Spleen (tissue), 7 donors: ENCODE measurements at regions not wholly inside any gene's neighbourhood (a gene's known extent, or its start where the extent isn't known, plus 50 kb on each side); places are given as distances from the start of the nearest gene placed in this dataset.

ENCODE experiments used
- POLR2A ChIP-seq, 3 donors: fragments of 450-650 bp; IDR thresholded peaks; one replicate each; pipeline ENCODE4 v1.5.1; 2017; ENCODE audit warnings: antibody characterized with exemption in 3 of 3, mild to moderate bottlenecking in 1 of 3
- POLR2AphosphoS5 ChIP-seq, 3 donors: sonication (generic); formaldehyde crosslinking; IDR thresholded peaks; one replicate each; pipeline ENCODE4 v1.5.1; 2017; ENCODE audit warnings: antibody characterized with exemption in 3 of 3
- TF ChIP-seq, protein P1 (sequence below), 11 experiments: fragments of 200-600 bp in 7 of 11; fragments of 450-650 bp in 4 of 11; sonication (generic) in 4 of 11; IDR thresholded peaks in 8 of 11; conservative IDR thresholded peaks in 3 of 11; 1 replicate in 7 of 11; 2 replicates in 4 of 11; pipeline versions ENCODE4 v1.4.0 to v1.8.0; 2016 to 2021; ENCODE audit warnings: antibody characterized with exemption in 11 of 11, inconsistent platforms in 4 of 11, mild to moderate bottlenecking in 1 of 11
- donor health status: DM: no; HTN: no; CAD: no; lungs with moderate emphysema.
- donor health status: DM: no; HTN: no; CAD: no.
- donor health status: DM: no; HTN: no; CAD: no.

DNA sequence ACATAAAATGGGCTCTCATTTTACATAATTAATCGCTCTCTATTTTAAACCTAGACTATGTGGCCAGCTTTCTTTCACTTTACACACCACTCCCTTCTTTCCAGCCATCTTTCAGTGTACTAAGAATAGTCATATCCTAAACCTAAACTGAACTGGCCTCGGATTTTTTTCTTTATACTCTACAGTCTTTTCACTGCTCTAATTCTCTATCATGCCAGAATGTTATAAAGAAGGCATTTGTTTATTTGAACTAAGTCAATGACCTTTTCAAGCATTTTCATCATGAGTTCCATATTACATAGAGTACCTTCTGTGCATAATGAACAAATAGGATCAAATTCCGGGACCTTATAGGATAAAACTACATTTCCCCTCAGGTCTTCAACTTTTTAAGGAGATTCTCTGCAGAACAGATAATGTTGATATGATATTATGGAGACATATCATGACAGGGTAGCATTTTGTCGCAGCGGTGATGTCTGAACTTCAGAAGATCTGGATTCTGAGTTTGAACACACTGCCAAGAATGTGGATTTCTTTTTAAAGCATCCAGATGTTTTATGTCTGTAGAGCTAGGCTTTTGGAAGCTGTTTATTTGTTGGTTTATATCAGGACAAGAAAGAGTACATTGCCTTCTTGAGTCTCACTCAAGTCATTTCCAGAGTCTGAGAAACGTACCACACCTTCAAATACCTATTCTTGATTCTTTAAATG, 1047.3 kb downstream of the MCTP2 start:
- no peak for TF ChIP-seq POLR2AphosphoS5 (IDR thresholded peaks at IDR 0.05)
- TF ChIP-seq, protein P1, sequence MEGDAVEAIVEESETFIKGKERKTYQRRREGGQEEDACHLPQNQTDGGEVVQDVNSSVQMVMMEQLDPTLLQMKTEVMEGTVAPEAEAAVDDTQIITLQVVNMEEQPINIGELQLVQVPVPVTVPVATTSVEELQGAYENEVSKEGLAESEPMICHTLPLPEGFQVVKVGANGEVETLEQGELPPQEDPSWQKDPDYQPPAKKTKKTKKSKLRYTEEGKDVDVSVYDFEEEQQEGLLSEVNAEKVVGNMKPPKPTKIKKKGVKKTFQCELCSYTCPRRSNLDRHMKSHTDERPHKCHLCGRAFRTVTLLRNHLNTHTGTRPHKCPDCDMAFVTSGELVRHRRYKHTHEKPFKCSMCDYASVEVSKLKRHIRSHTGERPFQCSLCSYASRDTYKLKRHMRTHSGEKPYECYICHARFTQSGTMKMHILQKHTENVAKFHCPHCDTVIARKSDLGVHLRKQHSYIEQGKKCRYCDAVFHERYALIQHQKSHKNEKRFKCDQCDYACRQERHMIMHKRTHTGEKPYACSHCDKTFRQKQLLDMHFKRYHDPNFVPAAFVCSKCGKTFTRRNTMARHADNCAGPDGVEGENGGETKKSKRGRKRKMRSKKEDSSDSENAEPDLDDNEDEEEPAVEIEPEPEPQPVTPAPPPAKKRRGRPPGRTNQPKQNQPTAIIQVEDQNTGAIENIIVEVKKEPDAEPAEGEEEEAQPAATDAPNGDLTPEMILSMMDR (IDR thresholded peaks at IDR 0.05 in 8 of 11, conservative IDR thresholded peaks at IDR 0.05 in 3 of 11): no peak
- TF ChIP-seq POLR2A (IDR thresholded peaks at IDR 0.05): no peak
